LNCaP clone FGC (cell line): ENCODE measurements at regions not wholly inside any gene's neighbourhood (a gene's known extent, or its start where the extent isn't known, plus 50 kb on each side); places are given as distances from the start of the nearest gene placed in this dataset.

Experiments used
- DNase-seq: peaks from one replicate; pipeline ENCODE4 v3.0.0-alpha.2; 2011; ENCODE audit warnings: low read depth
- H3K4me3 ChIP-seq: 2 replicates; pipeline ENCODE4 v1.5.1; 2011; ENCODE audit warnings: mild to moderate bottlenecking, low read depth, low read length, control low read depth
- TF ChIP-seq, protein P1 (sequence below): IDR thresholded peaks from 2 replicates; pipeline ENCODE4 v1.5.1; 2012; ENCODE audit warnings: mild to moderate bottlenecking; ENCODE audit not compliant: control insufficient read depth, insufficient read depth; ENCODE audit errors: extremely low read depth

DNA sequence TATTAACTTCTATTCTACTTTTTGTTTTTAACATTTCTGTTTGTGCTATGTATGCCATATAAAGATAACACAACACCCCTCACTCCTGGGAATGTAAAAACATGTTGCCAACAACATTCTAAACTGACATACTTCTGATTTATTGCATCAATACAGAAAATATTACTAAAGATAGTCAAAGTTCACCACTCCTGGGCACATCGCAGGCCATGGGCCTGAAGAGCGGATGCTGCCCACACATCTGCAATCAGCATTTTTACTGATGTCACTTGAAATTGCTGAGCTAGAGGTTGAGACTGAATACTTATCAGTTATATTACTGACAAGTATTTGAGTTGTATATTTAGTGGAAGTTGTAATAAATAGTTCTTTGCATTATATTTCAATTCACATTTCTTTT lies 711.9 kb upstream of the EPHA7 start:
- H3K4me3 ChIP-seq, result no peak overlapping the region
- TF ChIP-seq, protein P1, sequence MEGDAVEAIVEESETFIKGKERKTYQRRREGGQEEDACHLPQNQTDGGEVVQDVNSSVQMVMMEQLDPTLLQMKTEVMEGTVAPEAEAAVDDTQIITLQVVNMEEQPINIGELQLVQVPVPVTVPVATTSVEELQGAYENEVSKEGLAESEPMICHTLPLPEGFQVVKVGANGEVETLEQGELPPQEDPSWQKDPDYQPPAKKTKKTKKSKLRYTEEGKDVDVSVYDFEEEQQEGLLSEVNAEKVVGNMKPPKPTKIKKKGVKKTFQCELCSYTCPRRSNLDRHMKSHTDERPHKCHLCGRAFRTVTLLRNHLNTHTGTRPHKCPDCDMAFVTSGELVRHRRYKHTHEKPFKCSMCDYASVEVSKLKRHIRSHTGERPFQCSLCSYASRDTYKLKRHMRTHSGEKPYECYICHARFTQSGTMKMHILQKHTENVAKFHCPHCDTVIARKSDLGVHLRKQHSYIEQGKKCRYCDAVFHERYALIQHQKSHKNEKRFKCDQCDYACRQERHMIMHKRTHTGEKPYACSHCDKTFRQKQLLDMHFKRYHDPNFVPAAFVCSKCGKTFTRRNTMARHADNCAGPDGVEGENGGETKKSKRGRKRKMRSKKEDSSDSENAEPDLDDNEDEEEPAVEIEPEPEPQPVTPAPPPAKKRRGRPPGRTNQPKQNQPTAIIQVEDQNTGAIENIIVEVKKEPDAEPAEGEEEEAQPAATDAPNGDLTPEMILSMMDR, result no peak
- no peak for DNase-seq

DNA sequence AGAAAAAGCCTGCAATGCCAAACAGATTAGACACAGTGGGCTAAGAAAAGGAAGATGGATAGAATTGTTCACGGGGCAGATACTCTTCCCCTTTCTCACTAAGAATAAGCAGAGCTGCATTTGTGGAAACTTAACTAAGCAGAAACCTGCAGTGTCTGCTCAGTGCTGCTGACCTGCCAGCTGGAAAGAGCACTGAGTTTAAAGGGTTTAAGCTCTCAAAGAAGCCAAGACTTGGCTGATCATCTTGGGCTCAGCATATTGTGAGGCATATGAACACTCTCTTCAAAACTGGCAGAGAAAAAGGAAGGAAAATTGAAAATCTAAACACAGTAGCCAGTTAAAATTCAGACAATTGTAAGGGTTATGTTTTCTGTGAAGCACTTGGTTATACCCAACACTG lies 711.1 kb upstream of the EPHA7 start:
- TF ChIP-seq, protein P1, result no peak
- no peak for DNase-seq
- no peak overlapping the region for H3K4me3 ChIP-seq

- no peak for DNase-seq
- H3K4me3 ChIP-seq, result no peak overlapping the region
- TF ChIP-seq, protein P1, result no peak
Observed at GRCh38 chr6:94129926-94130325, 710.6 kb upstream of the EPHA7 start.

DNA sequence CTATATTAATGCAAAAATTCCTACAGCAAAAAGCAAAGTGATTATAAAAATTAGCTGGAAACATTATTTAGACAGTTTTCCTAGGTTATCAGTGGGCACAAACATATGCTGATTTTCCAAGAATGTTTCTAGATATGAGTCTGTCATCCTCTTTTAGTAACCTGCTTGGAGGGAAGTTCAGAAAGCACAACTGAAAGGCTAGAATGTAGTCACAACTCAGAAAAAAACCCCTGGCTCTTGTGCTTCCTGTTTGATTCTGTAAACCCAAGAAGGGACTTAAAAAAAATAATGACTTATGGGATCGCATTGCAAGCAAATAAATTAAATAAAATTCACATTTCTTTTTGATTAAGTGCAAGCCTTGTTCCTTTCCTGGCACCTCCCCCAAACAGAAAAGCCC lies 708.4 kb upstream of the EPHA7 start:
- no peak for DNase-seq
- no peak overlapping the region for H3K4me3 ChIP-seq
- TF ChIP-seq, protein P1, result no peak

DNA sequence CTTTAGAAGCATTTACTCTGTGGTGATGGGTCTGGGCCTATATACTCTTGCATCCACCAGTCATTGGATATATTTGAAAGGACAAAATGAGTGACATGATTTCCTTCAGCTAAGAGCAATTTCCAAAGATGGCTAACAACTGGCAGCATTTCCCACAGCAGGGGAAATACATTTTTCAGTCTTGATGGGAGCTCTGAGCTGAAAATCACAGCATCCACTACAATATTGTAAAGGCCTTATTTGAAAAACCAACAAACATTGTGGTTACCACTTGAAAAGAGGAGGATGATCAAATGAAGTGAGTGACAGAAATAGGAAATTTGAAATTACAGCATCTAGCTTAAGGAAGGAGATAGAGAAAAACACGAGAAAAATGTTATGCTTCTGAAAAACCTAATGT lies 705.0 kb upstream of the EPHA7 start:
- TF ChIP-seq, protein P1, result no peak
- no peak for DNase-seq

GRCh38 chr6:94121094-94121493 lies 701.7 kb upstream of the EPHA7 start:
- DNase-seq, result no peak
- H3K4me3 ChIP-seq, result no peak overlapping the region
- TF ChIP-seq, protein P1, result no peak

More for the DNA sequence above, 705.0 kb upstream of the EPHA7 start:
- no peak overlapping the region for H3K4me3 ChIP-seq

GRCh38 chr6:94099072-94099471 lies 679.7 kb upstream of the EPHA7 start:
- no peak overlapping the region for H3K4me3 ChIP-seq
- TF ChIP-seq, protein P1, result no peak
- DNase-seq, result no peak
